Esophagus (tissue), 2 donors: ENCODE measurements at regions not wholly inside any gene's neighbourhood (a gene's known extent, or its start where the extent isn't known, plus 50 kb on each side); places are given as distances from the start of the nearest gene placed in this dataset.

Source experiments
- H3K27ac ChIP-seq, 2 donors: one replicate each; pipeline ENCODE4 v1.5.1; 2013; ENCODE audit warnings: low read depth in 2 of 2, mild to moderate bottlenecking in 2 of 2, inconsistent platforms in 1 of 2, low read length in 1 of 2, moderate library complexity in 1 of 2
- H3K27me3 ChIP-seq, 2 donors: one replicate each; pipeline ENCODE4 v1.6.1; 2013; ENCODE audit warnings: low read length in 2 of 2, control low read depth in 1 of 2, mild to moderate bottlenecking in 1 of 2; ENCODE audit not compliant: insufficient read depth in 2 of 2, control insufficient read depth in 1 of 2
- H3K36me3 ChIP-seq, 2 donors: one replicate each; pipeline ENCODE4 v1.6.1; 2013; ENCODE audit warnings: low read length in 1 of 2; ENCODE audit not compliant: control insufficient read depth in 2 of 2, insufficient read depth in 2 of 2
- H3K4me1 ChIP-seq, 2 donors: one replicate each; pipeline ENCODE4 v1.6.1; 2013; ENCODE audit warnings: low read length in 1 of 2; ENCODE audit not compliant: control insufficient read depth in 2 of 2, insufficient read depth in 2 of 2
- H3K4me3 ChIP-seq, 2 donors: one replicate each; pipeline ENCODE4 v1.5.1; 2013; ENCODE audit warnings: low read length in 2 of 2, mild to moderate bottlenecking in 2 of 2, low read depth in 1 of 2, moderate library complexity in 1 of 2
- H3K9me3 ChIP-seq, 2 donors: one replicate each; pipeline ENCODE4 v1.6.1; 2013; ENCODE audit warnings: mild to moderate bottlenecking in 2 of 2, low read depth in 1 of 2, low read length in 1 of 2, moderate library complexity in 1 of 2; ENCODE audit not compliant: control insufficient read depth in 2 of 2, insufficient read depth in 1 of 2
- WGBS, 2 donors: extraction: QIAGEN DNeasy Blood & Tissue Kit; methylation state at CpG; one replicate each; pipeline ENCODE4 v1.1.7; 2013; 5-methylcytosine and 5-hydroxymethylcytosine counted together
- donor health status: healthy with polysubstance abuse.
- donor health status: Bipolar disorder and iron deficiency.

DNA sequence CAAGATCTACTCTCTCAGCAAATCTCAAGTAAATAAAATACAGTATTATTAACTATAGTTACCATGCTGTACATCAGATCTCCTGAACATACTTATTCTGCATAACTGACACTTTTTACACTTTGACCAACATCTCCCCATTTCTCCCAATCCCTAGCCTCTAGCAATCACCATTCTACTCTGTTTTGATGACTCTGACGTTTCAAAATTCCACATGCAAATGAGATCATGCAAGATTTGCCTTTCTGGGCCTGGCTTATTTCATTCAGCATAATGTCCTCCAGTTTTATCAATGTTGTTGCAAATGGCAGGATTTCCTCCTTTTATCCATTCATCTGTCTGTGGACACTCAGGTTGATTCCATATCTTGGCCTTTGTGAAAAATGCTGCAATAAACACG is 266.3 kb downstream of the RFPL4B start:
- no peak overlapping the region for H3K27ac ChIP-seq
- H3K27me3 ChIP-seq: no peaks in the 10 kb centered on the region
- H3K9me3 ChIP-seq: peaks cover 0 to 2% of the 10 kb centered on the region in 2 donors
- H3K36me3 ChIP-seq: no peaks in the 10 kb centered on the region
- no peak overlapping the region for H3K4me3 ChIP-seq
- no peaks in the 10 kb centered on the region for H3K4me1 ChIP-seq
- 64 to 72% methylated on average over 2 of the region's 2 CpGs for WGBS, 2 donors

- WGBS, 2 donors: 70 to 81% methylated on average over 3 of the region's 3 CpGs
- H3K4me1 ChIP-seq: no peaks in the 10 kb centered on the region
- no peaks in the 10 kb centered on the region for H3K9me3 ChIP-seq
- H3K27ac ChIP-seq: no peak overlapping the region
- no peaks in the 10 kb centered on the region for H3K36me3 ChIP-seq
- H3K27me3 ChIP-seq: no peaks in the 10 kb centered on the region
- H3K4me3 ChIP-seq: no peak overlapping the region
Measured at GRCh38 chr6:112618849-112619248, 271.7 kb downstream of the RFPL4B start.

DNA sequence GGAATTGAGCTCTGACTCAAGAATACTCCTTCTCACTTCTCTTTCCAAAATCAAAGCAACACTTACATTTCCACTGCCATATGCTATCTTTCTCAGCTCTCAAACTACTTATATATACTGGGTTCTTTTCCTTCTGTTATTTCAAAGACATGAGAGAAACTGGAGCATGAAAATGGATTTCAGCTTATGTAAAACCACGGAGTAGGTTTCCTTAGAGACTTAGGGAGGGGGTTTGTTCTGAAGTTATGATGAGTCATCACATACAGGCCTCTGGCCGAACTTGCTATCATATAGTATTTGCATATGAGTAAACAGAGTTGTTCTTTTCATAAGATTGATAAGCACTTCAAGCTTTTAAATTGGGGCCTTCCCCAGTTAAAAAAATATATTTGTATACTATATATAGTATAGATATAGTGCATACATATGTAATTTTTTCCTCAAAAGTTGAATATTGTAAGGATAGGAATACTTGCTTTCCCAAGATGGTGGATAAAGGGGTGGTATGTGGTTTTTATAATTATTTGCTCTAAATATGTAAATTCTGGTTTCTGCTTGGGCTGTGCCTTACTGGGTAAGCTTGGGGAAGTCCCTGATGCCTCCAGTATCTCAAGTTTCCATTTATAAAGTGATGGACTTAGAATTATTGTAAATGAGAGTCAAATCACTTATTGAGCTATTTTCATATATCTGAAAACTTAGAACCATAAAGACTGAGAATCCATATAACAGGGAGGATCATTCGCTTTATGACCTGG is 273.9 kb downstream of the RFPL4B start:
- no peaks in the 10 kb centered on the region for H3K36me3 ChIP-seq
- no peaks in the 10 kb centered on the region for H3K27me3 ChIP-seq
- no peak overlapping the region for H3K4me3 ChIP-seq
- no peaks in the 10 kb centered on the region for H3K4me1 ChIP-seq
- WGBS, 2 donors: 47 to 48% methylated on average over 3 of the region's 3 CpGs
- no peak overlapping the region for H3K27ac ChIP-seq
- no peaks in the 10 kb centered on the region for H3K9me3 ChIP-seq

GRCh38 chr6:112622036-112622435 is 274.9 kb downstream of the RFPL4B start:
- Histone ChIP-seq H3K4me3 (no peak overlapping the region), H3K27me3 (no peaks in the 10 kb centered on the region), H3K9me3 (no peaks in the 10 kb centered on the region), H3K36me3 (no peaks in the 10 kb centered on the region), H3K4me1 (no peaks in the 10 kb centered on the region), H3K27ac (no peak overlapping the region)

- WGBS, 2 donors: 85 to 88% methylated on average over 6 of the region's 6 CpGs
- Histone ChIP-seq H3K4me3 (no peak overlapping the region), H3K27ac (no peak overlapping the region), H3K36me3 (no peaks in the 10 kb centered on the region), H3K9me3 (no peaks in the 10 kb centered on the region), H3K4me1 (no peaks in the 10 kb centered on the region), H3K27me3 (no peaks in the 10 kb centered on the region)
Measured at GRCh38 chr6:112626468-112627082, 279.4 kb downstream of the RFPL4B start.

- no peaks in the 10 kb centered on the region for H3K36me3 ChIP-seq
- H3K4me3 ChIP-seq: no peak overlapping the region
- H3K4me1 ChIP-seq: no peaks in the 10 kb centered on the region
- WGBS, 2 donors: 83 to 89% methylated on average over 1 of the region's 1 CpG
- no peaks in the 10 kb centered on the region for H3K27me3 ChIP-seq
- peaks cover 0 to 3% of the 10 kb centered on the region in 2 donors for H3K9me3 ChIP-seq
- no peak overlapping the region for H3K27ac ChIP-seq
Measured at GRCh38 chr6:112634376-112634775, 287.2 kb downstream of the RFPL4B start.

DNA sequence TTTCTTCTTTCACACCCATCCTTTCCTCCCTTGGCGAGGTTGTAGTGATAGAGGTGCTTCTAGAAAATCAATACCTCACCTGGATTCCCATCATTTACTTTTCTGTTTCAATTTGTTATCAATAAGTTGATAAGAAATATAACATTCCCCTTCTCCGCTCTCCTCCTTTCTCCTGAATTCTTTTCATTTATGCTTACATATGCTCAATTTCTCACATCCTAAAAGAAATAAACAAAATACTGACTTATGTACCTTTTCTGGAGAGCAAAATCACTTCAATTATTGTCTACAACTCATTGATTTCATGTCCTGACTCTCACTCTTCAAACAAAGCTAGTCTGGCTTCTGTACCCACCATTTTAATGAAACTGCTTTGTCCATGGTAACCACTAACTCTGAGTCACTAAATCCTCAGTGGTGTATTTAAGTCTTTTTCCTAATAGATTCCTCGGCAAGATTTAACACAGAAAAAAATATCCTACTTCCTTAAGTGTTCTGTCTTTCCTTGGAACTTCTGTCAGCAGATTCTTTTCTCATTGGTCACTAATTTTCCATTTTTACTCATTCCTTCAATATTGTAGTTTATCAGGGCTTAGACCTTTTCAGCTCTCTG is 289.6 kb downstream of the RFPL4B start:
- H3K4me3 ChIP-seq: no peak overlapping the region
- no peak overlapping the region for H3K27ac ChIP-seq
- no peaks in the 10 kb centered on the region for H3K27me3 ChIP-seq
- H3K9me3 ChIP-seq: peaks cover 0 to 3% of the 10 kb centered on the region in 2 donors
- H3K4me1 ChIP-seq: no peaks in the 10 kb centered on the region
- H3K36me3 ChIP-seq: no peaks in the 10 kb centered on the region
- WGBS, 2 donors: 63 to 80% methylated on average over 3 of the region's 3 CpGs

DNA sequence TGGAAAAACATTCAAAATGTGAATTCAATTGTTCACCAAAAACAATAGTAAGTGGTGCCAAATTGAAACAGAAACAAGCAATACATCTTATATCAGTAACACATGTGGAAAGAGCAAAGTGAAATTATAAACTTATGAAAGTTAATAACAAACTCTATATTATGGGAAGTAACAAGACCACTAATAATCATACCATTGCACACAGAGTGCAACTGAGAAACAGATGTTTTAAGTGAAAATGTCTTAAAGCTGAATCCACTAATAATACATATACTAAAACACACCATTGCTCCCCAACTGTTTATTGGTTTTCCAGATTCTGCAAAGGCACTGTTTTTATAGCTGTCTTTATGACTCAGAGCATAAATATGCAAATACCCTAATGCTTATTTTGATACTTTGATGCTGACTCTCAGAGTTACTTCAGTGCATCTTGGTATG is 292.3 kb downstream of the RFPL4B start:
- no peaks in the 10 kb centered on the region for H3K36me3 ChIP-seq
- no peaks in the 10 kb centered on the region for H3K27me3 ChIP-seq
- no peak overlapping the region for H3K27ac ChIP-seq
- no peaks in the 10 kb centered on the region for H3K9me3 ChIP-seq
- H3K4me3 ChIP-seq: no peak overlapping the region
- H3K4me1 ChIP-seq: no peaks in the 10 kb centered on the region

GRCh38 chr6:112640891-112641290 is 293.8 kb downstream of the RFPL4B start:
- no peaks in the 10 kb centered on the region for H3K36me3 ChIP-seq
- no peaks in the 10 kb centered on the region for H3K9me3 ChIP-seq
- peaks cover 0 to 2% of the 10 kb centered on the region in 2 donors for H3K27me3 ChIP-seq
- H3K4me1 ChIP-seq: no peaks in the 10 kb centered on the region
- H3K27ac ChIP-seq: no peak overlapping the region
- 78 to 79% methylated on average over 2 of the region's 2 CpGs for whole genome bisulfite sequencing, 2 donors
- no peak overlapping the region for H3K4me3 ChIP-seq
